IPS-11a (cell line): ENCODE measurements at regions not wholly inside any gene's neighbourhood (a gene's known extent, or its start where the extent isn't known, plus 50 kb on each side); places are given as distances from the start of the nearest gene placed in this dataset.

Experiments
- H3K4me3 ChIP-seq: one replicate; pipeline ENCODE4 v1.5.1; 2013; ENCODE audit warnings: low read depth, low read length, control low read depth

DNA sequence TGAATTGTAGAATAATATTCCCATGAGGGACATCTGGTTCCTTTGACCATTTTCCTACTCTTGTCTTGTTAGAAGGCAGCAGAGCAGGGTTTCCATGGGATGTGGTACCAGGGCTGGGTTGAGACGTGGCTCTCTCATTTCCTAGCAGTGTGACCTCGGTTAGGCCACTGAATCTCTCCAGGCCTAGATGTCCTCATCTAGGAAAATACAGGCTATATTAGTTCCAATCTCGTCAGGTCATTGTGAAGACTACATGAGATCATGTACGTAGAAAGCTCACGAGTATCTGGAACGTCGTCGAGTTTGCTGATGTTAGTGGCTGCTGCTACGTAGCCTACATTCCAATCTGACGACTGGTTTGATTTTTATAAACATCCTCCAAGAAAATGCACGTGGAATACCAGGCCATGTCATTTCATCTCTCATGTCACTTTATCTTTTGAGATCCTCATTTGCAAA is 278.2 kb upstream of the GATB start:
- no peak overlapping the region for H3K4me3 ChIP-seq

- no peak overlapping the region for H3K4me3 ChIP-seq
Observed at GRCh38 chr4:152038238-152038637, 277.4 kb upstream of the GATB start.

GRCh38 chr4:152037435-152037834 is 276.6 kb upstream of the GATB start:
- no peak overlapping the region for H3K4me3 ChIP-seq

DNA sequence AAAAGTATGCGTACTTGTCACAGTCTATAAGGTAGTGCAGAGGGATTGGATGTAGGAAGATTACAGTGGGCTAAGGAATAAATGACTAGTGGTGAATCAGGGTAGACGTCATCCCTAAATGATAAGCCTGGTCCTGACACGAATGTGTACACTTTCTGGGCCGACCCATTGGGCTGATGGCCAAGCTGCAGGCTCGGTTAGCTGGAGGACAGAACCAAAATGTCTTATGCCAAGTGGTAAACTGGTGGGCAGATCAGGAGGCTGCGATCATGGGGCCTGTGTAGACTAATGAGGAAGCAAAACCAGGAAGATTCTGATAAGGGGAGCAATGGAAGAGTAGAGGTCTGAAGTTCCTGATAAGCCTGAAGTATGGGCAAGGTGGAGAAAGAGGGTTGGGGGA is 272.8 kb upstream of the GATB start:
- H3K4me3 ChIP-seq: no peak overlapping the region

- no peak overlapping the region for H3K4me3 ChIP-seq
Observed at GRCh38 chr4:152032722-152033131, 271.9 kb upstream of the GATB start.

DNA sequence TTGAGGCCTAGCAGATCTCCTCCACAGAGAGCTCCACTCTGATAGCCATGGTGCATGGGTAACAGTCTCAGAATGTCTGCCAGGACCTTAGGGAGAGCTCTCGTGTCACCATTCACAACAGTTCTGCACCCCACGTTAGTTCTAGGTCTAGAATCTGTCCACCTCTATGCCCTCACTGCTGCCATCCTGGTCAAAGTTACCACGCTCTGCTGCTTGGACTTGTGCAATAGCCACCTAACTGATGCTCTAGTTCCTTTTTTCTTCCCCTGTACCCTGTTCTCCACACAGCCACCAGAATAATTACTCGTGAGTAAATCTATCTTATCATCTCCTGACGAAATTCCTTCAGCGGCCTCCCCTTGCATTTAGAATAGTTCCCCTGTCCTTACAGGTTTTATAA is 268.8 kb upstream of the GATB start:
- H3K4me3 ChIP-seq: no peak overlapping the region

DNA sequence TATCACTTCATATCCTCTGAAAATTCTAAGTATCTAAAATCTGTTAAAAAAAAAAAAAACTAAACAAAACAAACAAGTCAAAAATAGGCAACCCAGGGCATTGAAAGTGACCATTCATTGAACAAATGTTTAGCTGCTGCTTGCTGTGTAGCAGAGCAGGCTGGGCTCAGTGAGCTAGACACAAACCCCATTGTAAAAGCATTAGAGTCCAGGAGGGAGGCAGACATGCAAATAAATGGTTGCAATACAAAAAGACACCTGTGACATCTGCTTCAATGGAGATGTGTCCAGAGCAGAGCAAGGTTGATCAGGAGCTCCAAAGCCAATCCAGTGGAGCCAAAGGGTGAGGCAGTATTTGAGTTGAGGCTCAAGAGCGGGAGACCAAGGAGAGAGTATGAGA is 267.3 kb upstream of the GATB start:
- H3K4me3 ChIP-seq: no peak overlapping the region

DNA sequence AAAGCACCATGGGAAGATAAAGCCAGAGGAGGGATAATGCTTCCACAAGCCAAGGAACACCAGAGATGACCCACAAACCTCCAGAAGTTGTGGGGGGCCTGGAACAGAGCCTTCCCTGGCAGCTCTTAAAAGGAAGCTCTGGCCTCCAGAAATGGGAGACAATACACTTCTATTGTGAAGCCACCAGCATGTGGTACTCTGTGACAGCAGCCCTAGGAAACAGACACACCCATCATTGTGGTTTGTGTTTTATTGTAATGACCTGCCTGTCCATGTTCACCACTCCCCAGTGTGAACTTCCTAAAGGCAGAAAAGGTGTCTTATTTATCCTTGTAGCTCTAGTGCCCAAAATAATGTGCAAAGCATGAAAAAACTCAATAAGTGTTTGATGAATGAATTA is 264.1 kb upstream of the GATB start:
- H3K4me3 ChIP-seq: no peak overlapping the region

DNA sequence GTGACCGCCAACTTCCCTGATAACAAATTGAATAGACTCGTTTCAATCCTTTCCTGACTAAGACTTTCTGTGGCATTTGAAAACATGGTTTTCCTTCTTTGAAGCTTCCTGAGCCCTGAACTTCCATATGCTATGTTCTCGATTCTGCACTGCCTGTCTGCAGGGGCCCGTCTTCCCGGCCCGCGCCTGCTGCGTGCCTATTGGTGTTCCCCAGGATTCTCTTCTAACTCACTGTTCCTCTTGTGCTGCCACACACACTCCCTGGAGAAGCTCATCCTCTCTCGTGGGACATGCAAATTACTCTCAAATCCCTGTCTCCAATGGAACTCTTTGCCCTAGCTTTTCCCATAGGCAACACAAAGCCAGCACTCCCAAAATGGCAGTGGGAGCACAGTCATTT is 262.9 kb upstream of the GATB start:
- H3K4me3 ChIP-seq: no peak overlapping the region

- H3K4me3 ChIP-seq: no peak overlapping the region
Observed at GRCh38 chr4:152022543-152022942, 261.7 kb upstream of the GATB start.

DNA sequence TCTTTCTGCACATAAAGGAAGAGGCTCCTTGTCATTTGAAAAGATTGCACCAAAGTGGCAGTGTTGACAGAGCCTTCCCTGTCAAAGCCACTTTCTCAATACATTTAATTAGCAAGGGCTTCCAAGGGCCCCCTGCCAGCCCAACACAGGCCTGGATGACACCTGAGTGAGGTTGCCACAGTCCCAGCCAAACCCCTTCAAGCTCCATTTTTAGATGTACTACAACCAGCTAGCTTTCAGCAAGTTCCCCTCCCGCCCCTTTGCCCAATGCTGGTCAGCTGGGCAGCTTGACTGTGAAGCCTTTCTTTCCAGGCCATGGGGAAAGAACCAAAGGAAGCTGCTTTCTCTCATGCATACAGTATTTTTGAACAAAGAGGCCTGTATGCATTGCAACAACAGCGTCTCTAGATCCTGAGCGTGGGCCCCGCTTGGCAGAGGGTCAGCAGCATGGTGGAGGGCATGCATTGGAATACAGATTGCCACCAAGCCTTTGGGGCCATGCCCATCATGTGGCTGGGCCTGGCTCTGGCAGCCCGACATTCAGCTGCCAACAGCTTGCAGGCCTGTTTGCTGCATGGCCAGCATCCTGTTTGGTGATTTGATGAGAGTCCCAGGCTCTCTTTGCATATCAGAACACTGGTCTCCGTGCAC is 261.1 kb upstream of the GATB start:
- H3K4me3 ChIP-seq: no peak overlapping the region

- H3K4me3 ChIP-seq: no peak overlapping the region
Observed at GRCh38 chr4:152020073-152020472, 259.3 kb upstream of the GATB start.

- no peak overlapping the region for H3K4me3 ChIP-seq
Observed at GRCh38 chr4:152016303-152016620, 255.5 kb upstream of the GATB start.

DNA sequence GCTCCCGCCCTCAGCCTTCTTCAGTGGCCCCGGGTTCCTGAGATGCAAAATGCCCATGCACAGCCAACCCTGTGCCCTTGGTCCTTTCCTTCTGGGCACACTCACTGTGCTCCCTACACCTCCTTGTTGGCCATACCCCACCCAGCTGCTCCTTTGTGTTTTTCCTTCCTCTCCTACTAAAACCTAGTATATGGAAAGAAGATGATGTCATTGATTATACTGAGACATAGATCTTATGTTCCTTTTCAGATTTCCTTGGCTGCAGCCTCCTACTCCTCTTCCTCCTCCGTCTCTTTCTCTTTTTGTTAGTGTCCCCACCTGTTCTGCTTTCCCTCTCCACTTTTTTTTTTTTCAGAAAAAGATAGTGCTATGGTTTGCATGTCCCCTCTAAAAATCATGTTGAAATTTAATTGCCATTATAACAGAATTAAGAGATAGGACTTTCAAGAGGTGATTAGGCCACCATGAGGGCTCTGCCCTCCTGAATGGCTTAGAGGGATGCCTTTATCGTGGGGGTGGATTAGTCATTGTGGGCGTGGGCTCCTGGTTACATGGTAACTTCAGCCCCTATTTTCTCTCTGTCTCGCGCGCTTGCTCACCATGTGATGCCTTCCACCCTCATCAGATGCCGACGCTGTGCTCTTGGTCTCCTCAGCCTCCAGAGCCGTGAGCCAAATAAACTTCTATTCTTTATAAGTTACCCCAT is 254.9 kb upstream of the GATB start:
- no peak overlapping the region for H3K4me3 ChIP-seq

GRCh38 chr4:152014280-152014679 is 253.5 kb upstream of the GATB start:
- no peak overlapping the region for H3K4me3 ChIP-seq

- no peak overlapping the region for H3K4me3 ChIP-seq
Observed at GRCh38 chr4:152011469-152011868, 250.7 kb upstream of the GATB start.

DNA sequence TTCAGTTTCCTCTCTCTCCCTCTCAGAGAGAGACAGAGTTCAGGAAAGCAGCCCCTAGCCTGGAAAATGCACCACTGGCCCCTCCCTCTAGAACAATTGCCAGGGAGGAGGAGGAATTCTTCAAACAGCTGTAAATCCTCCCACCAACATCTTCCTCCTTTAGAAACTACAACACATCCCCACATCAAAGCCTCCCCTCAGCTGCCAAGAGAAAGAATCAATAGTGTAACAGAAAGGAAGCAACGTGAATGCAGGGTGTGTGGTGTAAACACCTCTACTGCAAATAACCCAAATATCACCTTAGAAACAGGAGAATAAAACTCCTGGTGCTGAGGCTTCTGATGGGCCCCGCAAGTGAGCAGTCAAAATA is 249.9 kb upstream of the GATB start:
- no peak overlapping the region for H3K4me3 ChIP-seq

DNA sequence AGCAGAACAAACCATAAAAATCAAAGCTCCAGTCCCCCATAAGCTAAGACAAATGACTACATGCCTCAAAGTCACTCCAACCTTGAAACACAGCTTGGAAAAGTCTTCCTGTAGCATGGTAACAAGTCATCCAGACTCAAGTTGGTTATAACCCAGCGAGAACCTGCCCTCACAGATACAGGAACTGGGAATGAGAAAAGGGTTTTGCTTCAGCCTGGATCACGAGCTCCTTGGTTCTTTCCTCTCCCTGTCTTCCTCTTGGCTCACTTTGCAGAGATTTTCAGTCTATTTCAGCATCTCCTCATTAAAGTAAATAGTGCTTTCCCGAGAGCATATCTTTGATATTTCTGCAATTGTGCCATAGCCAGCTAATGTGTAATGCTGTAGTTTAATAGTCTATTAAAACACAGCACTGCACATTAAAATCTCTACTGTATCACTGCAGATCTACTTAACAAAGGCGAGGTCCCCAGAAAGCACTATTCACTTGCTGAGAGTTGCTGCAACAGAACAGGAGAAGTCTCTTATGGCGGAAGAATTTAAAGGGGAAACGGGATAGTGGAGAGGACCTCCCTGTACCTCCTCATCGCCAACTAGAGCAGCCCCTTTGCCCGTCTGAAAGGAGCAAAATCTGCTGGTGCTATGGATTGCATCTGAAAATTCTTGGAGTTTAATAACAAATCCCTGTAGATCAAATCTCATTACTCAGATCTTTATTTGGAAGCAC is 249.3 kb upstream of the GATB start:
- no peak overlapping the region for H3K4me3 ChIP-seq

DNA sequence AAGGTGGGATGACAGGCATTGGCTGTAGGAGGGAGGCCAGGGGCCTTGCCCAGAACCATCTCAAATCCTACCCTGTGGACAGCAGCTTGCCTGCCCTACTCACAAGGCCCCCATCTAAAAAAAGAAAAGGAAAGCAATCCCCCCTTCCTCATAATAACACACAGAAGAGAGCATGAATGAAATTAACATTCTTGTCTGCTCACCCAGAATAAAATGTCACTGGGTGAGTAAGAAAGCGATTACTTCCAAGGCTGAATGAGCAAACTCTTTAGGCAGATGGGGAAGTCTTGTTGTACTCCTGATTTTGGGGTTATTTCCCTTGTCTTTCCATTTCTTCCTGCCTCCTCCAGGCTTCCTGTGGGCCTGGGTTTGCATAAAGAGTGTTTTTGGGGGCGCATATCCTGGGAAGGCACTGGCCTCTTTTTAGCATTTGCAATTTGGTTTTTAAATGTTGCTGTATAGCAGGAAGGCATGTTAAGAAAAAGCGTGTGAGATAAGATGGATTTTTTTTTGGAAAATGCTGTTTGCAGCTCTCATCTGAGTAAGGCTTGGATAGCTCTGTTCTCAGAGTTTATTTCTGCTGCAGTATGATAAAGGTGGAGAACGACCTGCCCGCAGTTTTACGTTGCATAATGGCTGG is 248.3 kb upstream of the GATB start:
- H3K4me3 ChIP-seq: no peak overlapping the region

- no peak overlapping the region for H3K4me3 ChIP-seq
Observed at GRCh38 chr4:152007111-152007510, 246.3 kb upstream of the GATB start.

DNA sequence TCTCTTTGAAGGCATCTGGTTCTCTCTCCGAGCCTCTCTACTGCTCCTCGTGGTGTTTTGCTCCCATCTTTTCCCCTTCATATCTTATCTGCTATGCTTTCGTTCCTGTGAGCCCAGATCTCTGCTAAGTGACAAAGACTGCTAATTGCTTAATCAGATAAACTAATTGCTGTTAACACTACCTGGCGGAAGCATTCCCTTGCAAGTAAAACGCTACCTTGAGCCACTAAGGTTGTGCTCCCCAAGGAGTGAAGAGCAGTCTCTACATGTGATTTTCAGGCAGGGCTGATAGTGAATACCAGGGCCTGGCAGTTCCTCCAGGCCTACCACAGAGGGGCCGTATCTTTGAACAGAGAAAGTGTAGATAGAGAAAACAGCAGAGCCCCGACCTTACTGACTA is 244.0 kb upstream of the GATB start:
- no peak overlapping the region for H3K4me3 ChIP-seq

- no peak overlapping the region for H3K4me3 ChIP-seq
Observed at GRCh38 chr4:152000518-152000917, 239.7 kb upstream of the GATB start.
